A673 (cell line): ENCODE measurements at regions not wholly inside any gene's neighbourhood (a gene's known extent, or its start where the extent isn't known, plus 50 kb on each side); places are given as distances from the start of the nearest gene placed in this dataset.

Source experiments
- BruUV-seq: library from RNA; stranded (reverse); fragments of 400-500 nt; replicated peaks from 2 replicates; lab custom pipeline; 2021; lab: Mats Ljungman, UMichigan
- CTCF ChIA-PET: fragments of 300-600 bp; sonication (Branson Sonifier 250); formaldehyde crosslinking; loops from one replicate; lab custom pipeline; 2022; ENCODE audit warnings: antibody characterized with exemption; lab: Charles Lee
- POLR2A ChIA-PET: fragments of 300-600 bp; sonication (Branson Sonifier 250); formaldehyde crosslinking; loops from one replicate; lab custom pipeline; 2022; ENCODE audit warnings: antibody characterized with exemption; ENCODE audit not compliant: low non-redundant PET; lab: Charles Lee
- DNase-seq: peaks from one replicate; pipeline ENCODE4 v3.0.0-alpha.2; 2015; ENCODE audit warnings: low spot score
- H3K27ac ChIP-seq: fragments of 200-600 bp; sonication (generic); 2 replicates; pipeline ENCODE4 v1.5.1; 2016; ENCODE audit warnings: mixed run types, low read depth, mild to moderate bottlenecking, mixed read lengths, antibody characterized with exemption, low read length; ENCODE audit not compliant: poor library complexity, severe bottlenecking
- H3K27me3 ChIP-seq: fragments of 200-600 bp; sonication (generic); replicated peaks from 2 replicates; pipeline ENCODE4 v1.6.1; 2017; ENCODE audit warnings: mixed run types, low read depth, mild to moderate bottlenecking, mixed read lengths, antibody characterized with exemption, low read length; ENCODE audit not compliant: insufficient read depth, poor library complexity
- H3K36me3 ChIP-seq: fragments of 200-600 bp; sonication (generic); 2 replicates; pipeline ENCODE4 v1.6.1; 2016; ENCODE audit warnings: mixed run types, mild to moderate bottlenecking, mixed read lengths, antibody characterized with exemption, low read length; ENCODE audit not compliant: insufficient read depth, poor library complexity, severe bottlenecking
- H3K4me1 ChIP-seq: fragments of 200-600 bp; sonication (generic); 2 replicates; pipeline ENCODE4 v1.6.1; 2017; ENCODE audit warnings: mixed run types, mild to moderate bottlenecking, mixed read lengths, antibody characterized with exemption, low read length; ENCODE audit not compliant: insufficient read depth, poor library complexity, severe bottlenecking
- H3K4me3 ChIP-seq: fragments of 200-600 bp; sonication (generic); 2 replicates; pipeline ENCODE4 v1.5.1; 2016; ENCODE audit warnings: low read depth, mixed run types, mild to moderate bottlenecking, mixed read lengths, low read length; ENCODE audit not compliant: poor library complexity, severe bottlenecking
- H3K9me3 ChIP-seq: fragments of 200-600 bp; sonication (generic); 2 replicates; pipeline ENCODE4 v1.6.1; 2016; ENCODE audit warnings: mixed run types, low read depth, mild to moderate bottlenecking, mixed read lengths, antibody characterized with exemption, low read length; ENCODE audit not compliant: poor library complexity, severe bottlenecking
- CTCF ChIP-seq: fragments of 300-800, 200-600 bp; sonication (generic); conservative IDR thresholded peaks from 2 replicates; pipeline ENCODE4 v1.5.1; 2017; ENCODE audit warnings: low read depth, mild to moderate bottlenecking, antibody characterized with exemption, low read length, moderate library complexity, mixed read lengths
- EZH2 ChIP-seq: fragments of 200-600 bp; sonication (generic); IDR thresholded peaks from 2 replicates; pipeline ENCODE4 v1.6.1; 2017; ENCODE audit warnings: borderline replicate concordance, low read depth, mild to moderate bottlenecking, mixed read lengths, antibody characterized with exemption, low read length; ENCODE audit not compliant: poor library complexity, severe bottlenecking
- intact Hi-C: fragments of 100-400 bp; cut with micrococcal nuclease; formaldehyde crosslinking; loops from one replicate; pipeline ENCODE4 v1.10.0; 2022; ENCODE audit not compliant: unreplicated experiment

- POLR2A ChIA-PET: no interaction called here
- CTCF ChIA-PET: no interaction called here
- no peak overlapping the region for H3K4me3 ChIP-seq
- no peaks in the 10 kb centered on the region for H3K4me1 ChIP-seq
- H3K9me3 ChIP-seq: no peaks in the 10 kb centered on the region
- no peaks in the 10 kb centered on the region for H3K36me3 ChIP-seq
- no TSS peak for BruUV-seq
- DNase-seq: no peak
- H3K27ac ChIP-seq: no peak overlapping the region
- TF ChIP-seq CTCF (no peak), EZH2 (no peak)
- H3K27me3 ChIP-seq: no peaks in the 10 kb centered on the region
- intact Hi-C loops: no loop called here
Observed at GRCh38 chr15:92772626-92773244, 117.2 kb upstream of the FAM174B start.

GRCh38 chr15:92773340-92773739 lies 117.8 kb upstream of the FAM174B start:
- TF ChIP-seq EZH2: no peak
- no peak for TF ChIP-seq CTCF
- Histone ChIP-seq H3K4me1 (no peaks in the 10 kb centered on the region), H3K9me3 (no peaks in the 10 kb centered on the region), H3K27ac (no peak overlapping the region), H3K27me3 (no peaks in the 10 kb centered on the region), H3K4me3 (no peak overlapping the region), H3K36me3 (no peaks in the 10 kb centered on the region)
- BruUV-seq: no TSS peak
- POLR2A ChIA-PET: no interaction called here
- no peak for DNase-seq
- intact Hi-C loops: no loop called here
- CTCF ChIA-PET: no interaction called here

- no peaks in the 10 kb centered on the region for H3K36me3 ChIP-seq
- no TSS peak for BruUV-seq
- no peak for DNase-seq
- TF ChIP-seq EZH2: no peak
- no peak for TF ChIP-seq CTCF
- H3K9me3 ChIP-seq: no peaks in the 10 kb centered on the region
- H3K4me1 ChIP-seq: no peaks in the 10 kb centered on the region
- CTCF ChIA-PET: no interaction called here
- intact Hi-C loops: no loop called here
- POLR2A ChIA-PET: no interaction called here
- no peak overlapping the region for H3K27ac ChIP-seq
- H3K4me3 ChIP-seq: no peak overlapping the region
- H3K27me3 ChIP-seq: no peaks in the 10 kb centered on the region
Observed at GRCh38 chr15:92779874-92780273, 120.2 kb upstream of the CHD2 start.
